ENCODE measurements at regions not wholly inside any gene's neighbourhood (a gene's known extent, or its start where the extent isn't known, plus 50 kb on each side); places are given as distances from the start of the nearest gene placed in this dataset.
"Not testable (repeated sequence)": the region's sequence is repeated elsewhere in the genome, so short reads cannot be mapped to it uniquely, and the experiment has no call there.

DNA sequence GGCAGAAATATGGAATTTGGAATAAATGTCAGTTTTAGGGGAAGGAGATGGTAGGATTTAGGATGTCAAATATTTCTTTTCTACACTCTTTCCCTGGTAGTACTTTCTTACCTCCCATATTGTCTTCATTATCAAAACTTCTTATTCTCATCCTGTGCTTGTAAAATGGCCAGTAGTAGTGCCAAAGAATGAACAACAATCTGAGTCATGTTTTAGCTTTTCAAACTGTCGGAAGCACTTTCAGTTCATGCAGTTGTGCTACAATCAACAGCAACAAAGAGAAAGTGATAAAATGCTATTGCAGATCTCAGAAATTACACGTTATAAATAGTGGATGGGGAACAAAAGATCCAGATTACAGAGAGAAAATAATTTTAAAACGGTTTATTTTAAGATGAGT, 193.7 kb upstream of the RXFP2 start:
- Histone ChIP-seq H3K27ac (ENCODE audit: low read depth in 1 of 2, low read length in 1 of 2) (no peak overlapping the region), H3K9me3 (ENCODE audit: control insufficient read depth in 2 of 2, insufficient read depth in 1 of 2, low read length in 1 of 2) (no peaks in the 10 kb centered on the region), H3K27me3 (ENCODE audit: control insufficient read depth in 2 of 2, insufficient read depth in 1 of 2, low read length in 1 of 2) (no peaks in the 10 kb centered on the region), H3K4me1 (ENCODE audit: control insufficient read depth in 2 of 2, insufficient read depth in 2 of 2, low read length in 2 of 2) (no peaks in the 10 kb centered on the region), H3K36me3 (ENCODE audit: control insufficient read depth in 2 of 2, insufficient read depth in 2 of 2, low read length in 1 of 2) (no peaks in the 10 kb centered on the region), H3K4me3 (ENCODE audit: low read length in 2 of 2) (no peak overlapping the region)
- 86% methylated on average over 3 of the region's 3 CpGs for WGBS
- DNase-seq (ENCODE audit: low read depth in 6 of 9, low spot score in 9 of 9): no peak

DNA sequence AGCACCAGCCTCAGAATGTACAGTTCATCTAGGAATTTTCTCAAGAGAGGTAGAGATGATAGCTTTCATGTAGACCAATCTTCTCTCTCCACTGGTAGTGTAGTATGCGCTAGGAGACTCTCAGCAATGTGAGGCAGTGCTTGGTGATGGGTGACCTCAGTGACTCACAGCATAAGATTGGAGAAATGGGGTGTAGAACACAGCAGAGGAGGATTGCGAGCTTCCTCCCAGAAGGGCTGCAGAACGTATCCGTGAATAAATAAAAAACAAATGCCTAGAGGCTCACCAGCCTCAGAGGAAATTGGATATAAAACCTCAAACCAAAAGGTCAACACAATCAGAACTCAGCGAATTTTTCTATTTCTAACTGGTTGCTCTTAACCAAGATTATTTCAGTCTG, 182.9 kb upstream of the RXFP2 start:
- WGBS: 78% methylated on average over 5 of the region's 5 CpGs
- Histone ChIP-seq H3K27me3 (ENCODE audit: control insufficient read depth in 2 of 2, insufficient read depth in 1 of 2, low read length in 1 of 2) (no peaks in the 10 kb centered on the region), H3K4me3 (ENCODE audit: low read length in 2 of 2) (no peak overlapping the region), H3K27ac (ENCODE audit: low read depth in 1 of 2, low read length in 1 of 2) (no peak overlapping the region), H3K9me3 (ENCODE audit: control insufficient read depth in 2 of 2, insufficient read depth in 1 of 2, low read length in 1 of 2) (no peaks in the 10 kb centered on the region), H3K36me3 (ENCODE audit: control insufficient read depth in 2 of 2, insufficient read depth in 2 of 2, low read length in 1 of 2) (no peaks in the 10 kb centered on the region), H3K4me1 (ENCODE audit: control insufficient read depth in 2 of 2, insufficient read depth in 2 of 2, low read length in 2 of 2) (no peaks in the 10 kb centered on the region)
- no peak for DNase-seq (ENCODE audit: low read depth in 6 of 9, low spot score in 9 of 9)

DNA sequence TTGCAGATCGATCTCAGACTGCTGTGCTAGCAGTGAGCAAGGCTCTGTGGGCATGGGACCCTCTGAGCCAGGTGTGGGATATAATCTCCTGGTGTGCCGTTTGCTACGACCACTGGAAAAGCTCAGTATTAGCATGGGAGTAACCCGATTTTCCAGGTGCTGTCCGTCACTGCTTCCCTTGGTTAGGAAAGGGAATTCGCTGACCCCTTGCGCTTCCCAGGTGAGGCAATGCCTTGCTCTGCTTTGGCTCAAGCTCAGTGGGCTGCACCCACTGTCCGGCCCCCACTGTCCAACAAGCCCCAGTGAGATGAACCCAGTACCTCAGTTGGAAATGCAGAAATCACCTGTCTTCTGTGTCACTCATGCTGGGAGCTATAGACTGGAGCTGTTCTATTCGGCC, 155.1 kb upstream of the RXFP2 start:
- H3K36me3 ChIP-seq (ENCODE audit: control insufficient read depth in 2 of 2, insufficient read depth in 2 of 2, low read length in 1 of 2); DNase-seq (ENCODE audit: low read depth in 6 of 9, low spot score in 9 of 9): not testable (repeated sequence)
- WGBS: 88% methylated on average over 9 of the region's 9 CpGs

GRCh38 chr13:31587698-31588266, 151.5 kb upstream of the RXFP2 start:
- H3K4me3 ChIP-seq (ENCODE audit: low read length in 2 of 2): no peak overlapping the region
- no peaks in the 10 kb centered on the region for H3K36me3 ChIP-seq (ENCODE audit: control insufficient read depth in 2 of 2, insufficient read depth in 2 of 2, low read length in 1 of 2)
- H3K27me3 ChIP-seq (ENCODE audit: control insufficient read depth in 2 of 2, insufficient read depth in 1 of 2, low read length in 1 of 2): no peaks in the 10 kb centered on the region
- DNase-seq (ENCODE audit: low read depth in 6 of 9, low spot score in 9 of 9): no peak
- H3K27ac ChIP-seq (ENCODE audit: low read depth in 1 of 2, low read length in 1 of 2): no peak overlapping the region
- no peaks in the 10 kb centered on the region for H3K4me1 ChIP-seq (ENCODE audit: control insufficient read depth in 2 of 2, insufficient read depth in 2 of 2, low read length in 2 of 2)
- WGBS: 90% methylated on average over 3 of the region's 3 CpGs
- H3K9me3 ChIP-seq (ENCODE audit: control insufficient read depth in 2 of 2, insufficient read depth in 1 of 2, low read length in 1 of 2): peaks cover 0 to 5% of the 10 kb centered on the region in 2 donors

More for the DNA sequence above, 155.1 kb upstream of the RXFP2 start:
- not testable (repeated sequence) for H3K4me1 ChIP-seq (ENCODE audit: control insufficient read depth in 2 of 2, insufficient read depth in 2 of 2, low read length in 2 of 2); H3K4me3 ChIP-seq (ENCODE audit: low read length in 2 of 2); H3K9me3 ChIP-seq (ENCODE audit: control insufficient read depth in 2 of 2, insufficient read depth in 1 of 2, low read length in 1 of 2); H3K27ac ChIP-seq (ENCODE audit: low read depth in 1 of 2, low read length in 1 of 2); H3K27me3 ChIP-seq (ENCODE audit: control insufficient read depth in 2 of 2, insufficient read depth in 1 of 2, low read length in 1 of 2)

DNA sequence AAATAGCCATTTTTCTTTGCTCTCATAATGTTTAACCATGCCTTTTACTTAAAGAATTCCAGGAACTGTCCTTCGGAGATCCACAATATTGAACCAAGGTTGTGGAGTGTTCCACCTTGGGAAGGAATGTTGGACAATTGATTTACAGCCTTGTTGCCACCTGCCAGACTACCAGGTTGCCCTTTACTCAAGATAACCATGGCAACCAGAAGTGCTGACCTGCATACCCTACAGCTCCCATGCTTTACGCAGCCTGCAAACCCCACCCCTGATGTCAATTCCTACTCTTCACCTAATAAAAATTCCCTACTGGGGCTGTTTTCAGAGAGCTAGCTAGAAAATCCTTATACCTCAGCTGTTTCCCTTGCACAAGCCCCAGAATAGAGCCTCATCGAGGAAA, 151.0 kb upstream of the RXFP2 start:
- Histone ChIP-seq H3K4me1 (ENCODE audit: control insufficient read depth in 2 of 2, insufficient read depth in 2 of 2, low read length in 2 of 2) (no peaks in the 10 kb centered on the region), H3K27ac (ENCODE audit: low read depth in 1 of 2, low read length in 1 of 2) (no peak overlapping the region), H3K4me3 (ENCODE audit: low read length in 2 of 2) (no peak overlapping the region), H3K9me3 (ENCODE audit: control insufficient read depth in 2 of 2, insufficient read depth in 1 of 2, low read length in 1 of 2) (peaks cover 0 to 5% of the 10 kb centered on the region in 2 donors), H3K27me3 (ENCODE audit: control insufficient read depth in 2 of 2, insufficient read depth in 1 of 2, low read length in 1 of 2) (no peaks in the 10 kb centered on the region), H3K36me3 (ENCODE audit: control insufficient read depth in 2 of 2, insufficient read depth in 2 of 2, low read length in 1 of 2) (no peaks in the 10 kb centered on the region)
- no peak for DNase-seq (ENCODE audit: low read depth in 6 of 9, low spot score in 9 of 9)
- 89% methylated on average over 3 of the region's 3 CpGs for WGBS

DNA sequence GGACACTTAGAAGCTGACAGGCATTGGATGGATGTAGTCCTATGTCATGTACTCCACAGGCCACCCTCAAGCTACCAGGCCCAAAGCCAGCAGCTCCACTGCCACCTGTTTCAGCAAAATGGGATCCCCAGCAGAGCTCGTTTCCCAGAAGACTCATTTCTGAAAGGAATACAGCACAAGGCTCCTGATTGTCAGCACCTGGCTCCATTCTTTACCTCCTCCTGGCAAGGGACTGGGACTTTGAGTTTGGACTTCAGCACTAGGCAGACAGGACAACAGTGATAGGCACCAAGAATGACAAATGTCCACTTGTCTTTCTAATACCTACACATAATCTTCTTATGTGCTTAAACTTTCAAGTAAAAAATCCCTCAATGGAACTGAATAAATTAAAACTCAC, 150.4 kb upstream of the RXFP2 start:
- Histone ChIP-seq H3K4me3 (ENCODE audit: low read length in 2 of 2) (no peak overlapping the region), H3K4me1 (ENCODE audit: control insufficient read depth in 2 of 2, insufficient read depth in 2 of 2, low read length in 2 of 2) (no peaks in the 10 kb centered on the region), H3K9me3 (ENCODE audit: control insufficient read depth in 2 of 2, insufficient read depth in 1 of 2, low read length in 1 of 2) (peaks cover 0 to 5% of the 10 kb centered on the region in 2 donors), H3K27ac (ENCODE audit: low read depth in 1 of 2, low read length in 1 of 2) (no peak overlapping the region), H3K27me3 (ENCODE audit: control insufficient read depth in 2 of 2, insufficient read depth in 1 of 2, low read length in 1 of 2) (no peaks in the 10 kb centered on the region), H3K36me3 (ENCODE audit: control insufficient read depth in 2 of 2, insufficient read depth in 2 of 2, low read length in 1 of 2) (no peaks in the 10 kb centered on the region)
- 86% methylated on average over 1 of the region's 1 CpG for WGBS
- no peak for DNase-seq (ENCODE audit: low read depth in 6 of 9, low spot score in 9 of 9)

- H3K27me3 ChIP-seq (ENCODE audit: control insufficient read depth in 2 of 2, insufficient read depth in 1 of 2, low read length in 1 of 2): no peaks in the 10 kb centered on the region
- WGBS: 50% methylated on average over 4 of the region's 4 CpGs
Observed at GRCh38 chr13:31591642-31592233, 147.6 kb upstream of the RXFP2 start.

DNA sequence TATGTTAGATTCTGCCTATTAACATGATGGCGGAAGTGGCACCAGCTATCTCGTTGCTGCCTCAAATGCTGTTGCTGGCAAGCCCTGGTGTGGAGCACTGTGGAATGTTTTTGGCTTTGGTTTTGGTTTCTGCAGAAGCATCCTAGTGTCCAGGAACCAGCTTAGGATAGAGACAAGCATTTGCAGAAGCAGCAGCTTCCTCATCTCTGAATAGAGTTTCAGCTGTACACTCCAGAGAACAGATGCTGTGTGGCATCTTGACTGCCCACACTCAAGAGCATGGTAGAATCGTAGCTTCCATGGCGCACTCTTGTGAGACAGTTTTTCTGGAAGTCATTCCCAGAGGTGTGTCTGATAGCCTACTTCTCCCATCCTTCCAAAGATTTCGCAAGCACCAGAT, 145.3 kb upstream of the RXFP2 start:
- Histone ChIP-seq H3K27me3 (ENCODE audit: control insufficient read depth in 2 of 2, insufficient read depth in 1 of 2, low read length in 1 of 2) (no peaks in the 10 kb centered on the region), H3K9me3 (ENCODE audit: control insufficient read depth in 2 of 2, insufficient read depth in 1 of 2, low read length in 1 of 2) (no peaks in the 10 kb centered on the region), H3K4me3 (ENCODE audit: low read length in 2 of 2) (no peak overlapping the region), H3K36me3 (ENCODE audit: control insufficient read depth in 2 of 2, insufficient read depth in 2 of 2, low read length in 1 of 2) (no peaks in the 10 kb centered on the region), H3K27ac (ENCODE audit: low read depth in 1 of 2, low read length in 1 of 2) (no peak overlapping the region), H3K4me1 (ENCODE audit: control insufficient read depth in 2 of 2, insufficient read depth in 2 of 2, low read length in 2 of 2) (no peaks in the 10 kb centered on the region)
- WGBS: 96% methylated on average over 5 of the region's 5 CpGs
- DNase-seq (ENCODE audit: low read depth in 6 of 9, low spot score in 9 of 9): no peak

More at GRCh38 chr13:31591642-31592233, 147.6 kb upstream of the RXFP2 start:
- Histone ChIP-seq H3K4me1 (ENCODE audit: control insufficient read depth in 2 of 2, insufficient read depth in 2 of 2, low read length in 2 of 2) (no peaks in the 10 kb centered on the region), H3K36me3 (ENCODE audit: control insufficient read depth in 2 of 2, insufficient read depth in 2 of 2, low read length in 1 of 2) (no peaks in the 10 kb centered on the region), H3K27ac (ENCODE audit: low read depth in 1 of 2, low read length in 1 of 2) (no peak overlapping the region), H3K9me3 (ENCODE audit: control insufficient read depth in 2 of 2, insufficient read depth in 1 of 2, low read length in 1 of 2) (no peaks in the 10 kb centered on the region), H3K4me3 (ENCODE audit: low read length in 2 of 2) (no peak overlapping the region)
- DNase-seq (ENCODE audit: low read depth in 6 of 9, low spot score in 9 of 9): no peak

DNA sequence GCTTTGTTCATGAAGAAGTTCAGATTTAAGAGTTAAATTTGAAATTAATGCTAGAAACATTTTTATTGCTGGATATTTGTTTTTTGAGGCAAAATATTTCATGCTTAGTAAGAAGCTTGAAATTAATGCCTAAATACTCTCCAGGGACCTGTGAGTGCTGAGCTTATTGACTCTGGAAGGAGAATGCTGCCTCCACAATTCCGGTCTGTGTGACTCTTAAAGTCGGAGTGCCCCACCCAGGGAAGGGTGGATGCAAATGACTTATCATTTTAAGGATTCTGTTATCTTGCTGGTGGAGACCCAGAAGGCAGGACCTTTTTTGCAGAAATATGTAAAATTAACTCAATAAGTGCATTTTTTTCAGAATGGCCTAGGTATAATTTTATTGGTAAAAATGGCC, 143.8 kb upstream of the RXFP2 start:
- Histone ChIP-seq H3K36me3 (ENCODE audit: control insufficient read depth in 2 of 2, insufficient read depth in 2 of 2, low read length in 1 of 2) (no peaks in the 10 kb centered on the region), H3K27me3 (ENCODE audit: control insufficient read depth in 2 of 2, insufficient read depth in 1 of 2, low read length in 1 of 2) (no peaks in the 10 kb centered on the region), H3K9me3 (ENCODE audit: control insufficient read depth in 2 of 2, insufficient read depth in 1 of 2, low read length in 1 of 2) (no peaks in the 10 kb centered on the region), H3K4me1 (ENCODE audit: control insufficient read depth in 2 of 2, insufficient read depth in 2 of 2, low read length in 2 of 2) (no peaks in the 10 kb centered on the region), H3K4me3 (ENCODE audit: low read length in 2 of 2) (no peak overlapping the region), H3K27ac (ENCODE audit: low read depth in 1 of 2, low read length in 1 of 2) (no peak overlapping the region)
- no peak for DNase-seq (ENCODE audit: low read depth in 6 of 9, low spot score in 9 of 9)
- WGBS: 86% methylated on average over 2 of the region's 2 CpGs
